NCI-H1694 (cell line): ENCODE measurements at regions not wholly inside any gene's neighbourhood (a gene's known extent, or its start where the extent isn't known, plus 50 kb on each side); places are given as distances from the start of the nearest gene placed in this dataset.
"Not testable (repeated sequence)": the region's sequence is repeated elsewhere in the genome, so short reads cannot be mapped to it uniquely, and the experiment has no call there.

ENCODE experiments used
- DNase-seq: peaks from one replicate; lab custom pipeline; 2025; lab: John Stamatoyannopoulos, UW

DNA sequence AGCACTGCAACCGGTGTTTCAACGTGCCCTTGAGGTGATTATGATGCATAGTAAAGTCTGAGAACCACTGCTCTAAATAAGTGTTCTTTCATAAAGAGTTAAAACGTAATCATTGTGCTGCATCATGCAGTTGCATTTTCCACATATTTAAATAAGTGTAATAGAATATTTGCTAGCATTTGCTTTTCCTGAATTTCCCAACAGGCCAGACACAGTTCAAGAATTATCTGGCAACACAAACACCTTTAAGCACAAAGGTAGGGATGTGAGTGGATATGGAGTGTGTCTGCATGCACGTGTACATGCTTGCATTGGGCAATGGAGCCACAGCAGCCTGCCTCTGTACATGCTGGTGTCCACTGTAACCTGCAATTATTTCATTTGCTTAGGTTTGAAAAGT, 193.6 kb upstream of the PIK3R1 start:
- DNase-seq, result no peak

DNA sequence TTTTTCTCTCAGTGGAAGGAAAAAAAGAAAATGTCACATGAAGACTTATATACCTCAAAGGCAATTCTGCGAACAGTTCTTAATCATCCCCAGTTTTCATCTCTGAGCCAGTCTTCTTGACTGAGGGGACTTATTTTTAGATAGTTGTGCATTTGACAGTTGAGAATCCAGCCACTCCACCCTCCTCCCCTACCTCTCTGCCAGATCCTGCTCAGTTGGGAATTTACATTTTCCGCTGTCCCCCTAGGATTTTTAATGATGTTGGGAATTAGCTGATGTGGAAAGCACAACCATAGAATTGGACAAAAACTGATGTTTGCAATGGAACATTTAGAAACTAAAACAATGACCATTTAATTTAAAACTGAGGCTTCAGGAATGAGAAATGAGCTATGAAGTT, 194.3 kb upstream of the PIK3R1 start:
- DNase-seq, result no peak

DNA sequence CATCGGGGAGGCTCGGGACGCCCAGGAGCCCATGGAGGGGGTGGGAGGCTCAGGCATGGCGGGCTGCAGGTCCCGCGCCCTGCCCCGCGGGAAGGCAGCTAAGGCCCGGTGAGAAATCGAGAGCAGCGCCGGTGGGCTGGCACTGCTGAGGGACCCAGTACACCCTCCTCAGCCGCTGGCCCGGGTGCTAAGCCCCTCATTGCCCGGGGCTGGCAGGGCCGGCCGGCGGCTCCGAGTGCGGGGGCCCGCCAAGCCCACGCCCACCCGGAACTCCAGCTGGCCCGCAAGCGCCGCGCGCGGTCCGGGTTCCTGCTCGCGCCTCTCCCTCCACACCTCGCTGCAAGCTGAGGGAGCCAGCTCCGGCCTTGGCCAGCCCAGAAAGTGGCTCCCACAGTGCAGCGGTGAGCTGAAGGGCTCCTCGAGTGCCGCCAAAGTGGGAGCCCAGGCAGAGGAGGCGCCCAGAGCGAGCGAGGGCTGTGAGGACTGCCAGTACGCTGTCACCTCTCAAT, 195.0 kb upstream of the PIK3R1 start:
- not testable (repeated sequence) for DNase-seq

DNA sequence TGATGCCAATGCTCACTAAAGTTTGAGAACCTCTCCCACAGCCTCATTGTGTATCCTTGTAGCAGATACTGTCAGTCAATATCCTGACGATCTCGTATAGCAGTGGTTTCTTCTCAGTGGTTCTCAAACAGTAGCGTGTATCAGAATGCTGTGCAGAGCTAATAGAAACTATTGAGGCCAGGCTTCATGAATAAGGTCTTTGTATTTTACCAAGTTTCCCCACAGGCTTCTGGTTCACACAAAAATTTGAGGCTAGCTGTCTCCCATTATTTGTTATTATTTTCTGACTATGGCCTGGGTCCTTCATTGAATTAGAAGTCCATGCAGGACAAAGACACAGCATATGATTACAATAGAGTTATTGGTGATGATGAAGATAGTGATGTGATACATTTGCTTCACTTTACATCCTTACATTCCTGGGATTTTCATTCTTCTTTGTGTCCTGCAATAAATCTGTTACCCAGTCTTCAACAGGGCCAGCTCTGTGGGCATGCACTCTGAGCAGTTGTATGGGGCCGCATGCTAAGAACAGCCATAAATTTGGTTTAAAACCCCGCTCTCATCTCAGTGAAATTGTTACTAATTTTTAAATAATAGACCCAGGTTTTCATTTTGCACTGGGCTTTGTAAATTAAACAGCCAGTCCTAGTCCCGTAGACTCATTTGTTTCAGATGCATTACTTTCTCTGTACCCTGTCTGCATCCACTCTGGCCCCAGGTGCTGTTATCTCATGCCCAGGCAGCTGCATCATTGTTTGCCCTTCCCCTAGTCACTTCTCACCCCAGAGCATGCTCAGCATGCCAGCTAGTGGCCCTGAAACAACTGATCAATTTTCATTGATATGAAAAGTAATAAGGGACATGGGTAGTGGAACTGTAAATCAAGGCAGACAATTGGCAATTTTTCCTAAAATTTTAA, 199.9 kb upstream of the PIK3R1 start:
- no peak for DNase-seq

DNA sequence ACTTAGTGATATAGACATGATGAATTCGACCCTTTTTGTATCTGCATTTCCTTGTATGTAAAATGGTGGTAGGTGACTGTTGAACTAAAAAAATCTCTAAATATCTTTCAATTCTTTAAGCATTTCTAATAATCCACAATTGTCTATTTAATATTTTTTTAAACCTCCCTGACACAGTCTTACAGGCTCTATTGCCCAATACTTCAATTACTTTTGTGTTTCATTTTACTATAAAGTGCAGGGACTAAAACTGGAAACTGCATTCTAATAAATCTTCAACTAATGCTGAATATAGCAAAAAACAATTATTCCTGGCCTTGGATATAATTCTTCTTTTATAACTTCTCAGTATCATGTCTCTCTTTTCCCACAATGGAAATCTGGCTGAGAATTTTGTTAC, 202.7 kb upstream of the PIK3R1 start:
- DNase-seq, result no peak

DNA sequence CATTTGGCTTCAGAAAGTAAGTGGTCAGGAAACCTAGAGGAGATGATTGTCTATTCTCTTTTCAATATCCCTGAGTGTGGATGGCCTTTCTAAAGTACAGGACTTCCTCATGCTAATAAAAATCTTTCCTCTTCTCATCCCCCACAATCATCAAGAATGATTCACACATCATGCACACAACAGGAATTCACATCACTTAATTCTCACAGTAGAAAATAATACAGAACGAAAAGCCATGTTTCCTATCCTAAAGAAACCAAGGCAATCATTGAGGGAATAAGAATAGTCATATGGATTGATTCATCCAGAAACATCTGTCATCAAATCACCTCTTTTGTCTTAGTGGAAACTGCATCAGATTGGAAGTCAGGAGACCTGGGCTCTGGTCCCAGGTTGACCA, 203.1 kb upstream of the PIK3R1 start:
- DNase-seq, result no peak

DNA sequence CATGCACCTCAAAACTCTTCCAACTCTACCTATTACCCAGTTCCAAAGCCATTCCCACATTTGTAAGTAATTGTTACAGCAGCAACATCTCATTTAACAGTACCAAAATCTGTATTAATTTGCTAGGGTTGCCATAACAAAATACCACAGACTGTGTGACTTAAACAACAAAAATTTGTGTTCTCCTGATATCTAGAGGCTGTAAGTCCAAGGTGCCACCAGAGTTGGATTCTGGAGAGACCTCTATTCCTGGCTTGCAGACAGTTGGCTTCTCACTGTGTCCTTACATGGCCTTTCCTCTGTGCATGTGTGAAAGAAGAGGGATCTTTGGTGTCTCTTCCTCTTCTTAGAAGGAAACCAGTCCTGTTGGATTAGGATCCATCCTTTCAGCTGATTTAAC, 203.8 kb upstream of the PIK3R1 start:
- no peak for DNase-seq

DNA sequence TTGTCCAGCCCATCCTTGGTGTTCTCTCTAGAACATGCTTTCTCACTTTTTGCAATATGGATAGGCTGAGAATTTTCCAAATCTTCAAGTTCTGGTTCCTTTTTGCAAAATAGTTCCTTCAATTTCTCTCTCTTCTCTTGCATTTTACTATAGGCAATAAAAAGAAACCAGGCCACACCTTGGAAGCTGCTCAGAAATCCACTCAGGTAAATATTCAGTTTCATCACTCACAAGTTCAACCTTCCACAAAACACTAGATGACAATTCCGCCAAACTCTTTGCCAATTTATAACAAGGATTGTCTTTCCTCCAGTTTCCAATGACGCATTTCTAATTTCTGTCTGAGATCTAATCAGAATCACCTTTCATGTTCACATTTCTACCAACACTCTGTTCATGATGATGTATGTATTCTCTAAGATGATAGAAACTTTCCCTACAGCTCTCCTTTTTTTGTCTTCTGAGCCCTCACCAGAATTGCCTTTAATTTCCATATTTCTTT, 204.2 kb upstream of the PIK3R1 start:
- DNase-seq, result no peak

DNA sequence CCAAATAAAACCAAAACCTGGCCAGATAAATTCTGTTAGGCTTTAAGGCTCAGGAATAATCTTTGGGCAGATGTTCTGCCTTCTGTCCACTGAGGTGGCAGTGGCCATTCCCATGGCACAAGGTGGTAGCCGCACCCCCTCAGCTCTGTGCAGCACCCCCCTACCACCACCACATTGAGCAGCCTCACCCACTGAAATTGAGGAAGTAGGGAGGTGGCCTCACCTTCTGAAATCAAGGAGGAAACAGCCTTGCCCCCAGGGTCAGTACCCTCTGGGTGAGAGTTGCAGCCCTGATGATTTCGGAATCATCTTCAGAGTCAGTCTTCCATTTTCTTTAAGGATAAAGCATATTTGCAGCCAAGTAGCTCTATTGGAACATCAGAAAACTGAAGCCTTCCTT, 204.8 kb upstream of the PIK3R1 start:
- DNase-seq, result no peak

DNA sequence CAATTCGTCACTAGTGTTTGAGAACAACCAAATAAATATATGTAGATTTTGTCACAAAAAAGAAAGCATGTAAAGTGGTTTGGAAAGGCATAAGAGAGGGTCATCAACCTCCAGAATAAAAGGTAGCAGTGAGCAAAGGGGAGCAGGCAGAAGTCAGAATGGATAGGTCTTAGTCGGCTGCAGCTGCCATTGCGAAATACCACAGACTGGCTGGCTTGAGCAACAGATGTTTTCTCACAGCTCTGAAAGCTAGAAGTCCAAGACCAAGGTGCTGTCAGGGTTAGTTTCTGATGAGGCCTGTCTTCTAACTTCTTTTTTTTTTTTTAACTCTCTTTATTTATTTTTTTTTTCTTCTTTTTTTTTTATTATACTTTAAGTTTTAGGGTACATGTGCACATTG, 208.1 kb upstream of the PIK3R1 start:
- no peak for DNase-seq

DNA sequence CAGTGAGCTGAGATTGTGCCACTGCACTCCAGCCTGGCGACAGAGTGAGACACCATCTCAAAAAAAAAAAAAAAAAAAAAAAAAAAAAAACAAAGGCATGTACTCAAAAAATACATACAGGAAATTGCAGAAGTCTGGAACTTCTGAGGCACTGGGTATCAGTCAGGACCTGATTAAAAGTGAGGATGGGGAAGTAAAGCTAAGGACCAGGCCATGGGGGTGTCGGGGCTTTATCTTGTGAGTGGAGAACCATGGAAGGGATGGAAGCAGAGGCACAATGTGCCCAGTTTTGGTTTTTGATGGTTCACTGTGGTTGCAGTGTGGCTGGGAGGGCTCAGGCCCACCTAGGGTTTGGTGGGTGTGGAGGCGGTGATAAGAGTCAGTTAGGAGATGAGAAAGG, 212.7 kb upstream of the PIK3R1 start:
- no peak for DNase-seq

DNA sequence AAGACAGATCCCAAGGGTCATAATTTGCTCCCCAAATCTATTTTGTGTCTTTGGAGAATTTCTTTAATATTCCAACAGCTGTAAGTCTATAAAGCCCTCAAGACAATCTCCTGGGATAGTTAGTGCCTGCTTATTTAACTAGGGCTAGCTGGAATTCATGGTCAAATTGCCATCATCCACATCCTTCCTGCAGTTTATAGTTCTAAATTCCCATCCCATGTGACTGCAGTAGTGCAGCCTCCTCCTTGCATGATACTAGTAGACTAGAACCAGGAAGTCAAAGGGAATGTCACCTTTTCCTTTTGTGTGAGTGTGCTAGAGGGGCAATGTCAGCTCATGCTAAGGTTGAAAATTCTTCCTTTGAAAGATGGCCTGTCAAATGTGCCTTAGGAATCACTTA, 214.8 kb upstream of the PIK3R1 start:
- DNase-seq, result no peak

DNA sequence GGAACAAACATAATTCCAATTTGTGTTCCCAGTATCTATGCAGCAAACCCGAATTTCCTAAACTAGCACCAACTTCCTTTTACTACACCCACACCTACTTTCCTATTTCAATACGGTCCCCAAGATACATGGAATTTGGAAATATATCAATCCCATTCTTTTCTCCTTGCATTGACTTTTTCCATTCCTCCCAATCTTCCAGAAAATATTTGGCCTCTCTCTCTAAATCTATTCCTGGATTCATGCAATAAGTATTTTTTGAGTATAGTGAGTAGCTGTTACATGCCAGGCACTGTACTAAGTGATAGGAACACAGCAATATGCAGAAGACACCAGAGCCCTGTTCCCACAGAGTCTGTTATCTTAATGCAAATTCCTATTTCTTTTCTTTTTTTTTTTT, 216.2 kb upstream of the PIK3R1 start:
- no peak for DNase-seq

DNA sequence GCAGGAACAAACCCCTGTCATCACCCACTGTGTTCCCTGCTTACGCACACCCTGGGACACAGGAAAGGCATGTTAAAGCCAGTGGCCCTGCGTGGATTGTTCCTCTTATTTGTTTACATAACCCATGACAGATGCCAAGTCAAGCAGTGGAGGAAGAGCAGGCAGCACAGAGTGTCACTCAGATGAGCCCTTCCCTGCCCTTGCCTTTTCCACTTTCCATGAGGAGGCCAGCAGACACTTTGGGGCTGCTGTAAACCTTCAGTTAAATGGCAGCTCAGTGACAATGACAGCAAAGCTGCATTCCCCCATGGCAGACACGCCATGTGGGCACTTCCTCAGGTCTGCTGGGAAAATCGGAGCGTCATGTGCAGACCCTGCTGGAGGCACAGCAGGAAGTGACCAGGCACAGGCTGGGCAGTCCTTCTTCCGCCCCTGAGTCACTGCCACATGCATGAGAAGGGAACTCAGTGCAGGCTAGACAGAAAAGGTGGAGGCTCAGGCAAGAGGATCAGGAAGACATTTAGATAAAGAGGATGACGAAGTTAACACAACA, 216.8 kb upstream of the PIK3R1 start:
- no peak for DNase-seq

DNA sequence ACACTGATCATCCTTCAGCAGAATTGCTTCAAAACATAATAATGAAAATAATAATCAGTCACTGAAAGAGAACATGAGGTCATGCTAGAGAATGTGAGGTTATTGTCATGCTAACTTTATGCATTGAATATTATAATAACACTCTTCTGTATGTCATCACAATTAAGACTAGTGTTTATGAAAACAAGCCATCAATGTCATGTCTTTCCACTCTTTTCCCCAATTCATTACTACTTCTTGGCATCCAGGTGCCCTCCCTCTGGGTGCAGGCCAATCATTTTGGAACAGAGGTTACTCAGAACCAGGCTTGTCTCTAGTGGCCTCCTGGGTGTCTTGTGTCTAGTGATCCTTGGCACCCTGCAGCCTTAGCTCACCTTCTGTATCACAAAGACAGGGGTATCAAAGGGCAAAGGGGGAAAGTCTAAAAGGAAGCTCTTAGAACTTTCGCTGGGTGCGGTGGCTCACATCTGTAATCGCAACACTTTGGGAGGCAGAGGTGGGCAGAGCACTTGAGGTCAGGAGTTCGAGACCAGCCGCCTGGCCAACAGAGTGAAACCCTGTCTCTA, 217.6 kb upstream of the PIK3R1 start:
- DNase-seq, result no peak

DNA sequence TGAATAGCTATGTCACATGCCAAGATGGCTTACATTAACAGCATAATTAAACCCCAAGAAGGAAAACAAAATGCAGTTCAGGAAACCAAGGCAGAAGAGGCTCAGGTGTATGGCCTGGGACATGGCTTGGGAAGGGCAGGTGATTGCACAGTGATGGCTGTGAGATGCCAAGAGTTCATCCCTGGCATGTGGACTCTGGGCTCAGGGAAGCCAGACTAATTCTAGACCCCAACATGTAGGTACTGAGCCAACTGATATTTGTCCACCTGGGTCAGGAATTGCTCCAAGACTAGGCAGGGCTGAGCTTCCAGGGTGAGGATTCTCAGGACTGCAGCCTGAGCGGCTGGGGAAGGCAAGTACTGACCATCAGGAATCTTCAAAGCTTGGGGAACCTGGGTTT, 218.4 kb upstream of the PIK3R1 start:
- DNase-seq, result no peak

DNA sequence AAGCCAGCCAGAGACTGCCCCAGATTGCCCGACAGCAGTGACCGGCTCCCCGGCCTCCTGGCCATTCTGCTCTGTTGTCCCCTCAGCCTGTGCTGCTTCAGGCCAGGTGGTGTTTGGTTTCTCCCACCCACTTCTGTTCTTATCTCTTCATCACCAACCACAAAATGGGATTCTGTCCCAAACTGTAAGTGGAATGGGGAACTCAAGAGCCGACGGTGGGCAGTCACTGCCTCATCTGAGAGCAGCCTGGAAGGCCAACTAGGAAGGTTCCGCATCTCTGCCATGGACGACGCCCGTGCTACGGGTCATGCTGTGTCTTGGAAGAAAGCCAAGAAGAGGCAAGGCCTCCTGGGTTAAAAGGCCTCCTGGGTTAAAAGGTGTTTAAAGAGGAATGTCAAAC, 219.0 kb upstream of the PIK3R1 start:
- no peak for DNase-seq

DNA sequence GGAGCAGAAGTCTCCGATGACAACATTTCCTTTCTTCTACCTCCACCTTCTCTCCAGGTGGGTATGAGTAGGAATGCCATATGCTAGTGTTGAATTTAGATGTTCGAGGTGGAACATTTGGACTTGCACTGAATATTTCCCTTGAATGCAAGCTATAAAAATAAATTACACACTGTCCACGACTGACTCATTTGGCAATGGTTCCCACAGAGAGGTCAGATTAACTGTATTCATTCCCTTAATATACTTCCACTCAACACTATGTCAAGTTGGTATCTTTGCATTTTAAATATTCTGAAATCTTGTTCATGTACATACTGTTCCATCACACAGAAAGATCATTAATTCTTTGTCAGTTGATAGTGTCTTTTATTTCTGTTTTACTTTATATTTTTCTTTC, 222.6 kb upstream of the PIK3R1 start:
- DNase-seq, result no peak

DNA sequence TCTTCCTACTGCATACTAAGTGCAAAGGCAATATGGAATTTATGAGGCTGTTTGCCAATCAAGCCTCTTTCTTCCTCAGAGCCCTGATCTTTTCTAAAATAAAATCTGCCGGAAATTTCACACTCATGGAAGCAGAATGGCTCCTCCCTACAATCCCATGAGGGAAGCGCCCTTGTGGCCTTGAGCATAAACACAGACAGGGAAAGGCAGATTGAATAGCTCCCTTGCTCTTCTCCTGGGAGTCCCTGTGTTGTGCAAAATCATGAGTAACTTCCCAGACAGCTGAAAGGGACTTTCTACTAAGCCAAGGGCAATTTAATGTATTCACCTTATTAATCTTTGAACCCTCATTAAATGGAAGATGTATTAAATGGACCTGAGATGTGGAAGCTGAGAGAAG, 226.1 kb upstream of the PIK3R1 start:
- no peak for DNase-seq

DNA sequence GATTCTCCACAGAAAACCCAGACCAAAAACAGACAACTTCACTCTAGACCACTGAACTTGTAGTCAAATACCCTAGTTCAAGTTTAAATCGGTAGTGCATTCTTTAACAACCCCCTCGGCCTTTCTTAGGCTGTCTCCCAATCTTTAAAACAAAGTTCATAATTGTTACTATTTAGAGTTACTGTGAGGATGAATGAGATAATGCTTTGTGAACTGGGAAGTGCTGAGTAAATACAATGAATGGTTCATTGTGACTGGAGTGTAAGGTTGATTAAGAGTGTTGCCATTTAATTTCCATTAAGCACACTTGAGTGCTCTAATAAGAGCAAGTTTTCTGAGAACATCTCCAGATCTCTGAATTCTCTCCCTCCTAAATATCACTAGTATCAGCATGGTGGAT, 228.8 kb upstream of the PIK3R1 start:
- no peak for DNase-seq

DNA sequence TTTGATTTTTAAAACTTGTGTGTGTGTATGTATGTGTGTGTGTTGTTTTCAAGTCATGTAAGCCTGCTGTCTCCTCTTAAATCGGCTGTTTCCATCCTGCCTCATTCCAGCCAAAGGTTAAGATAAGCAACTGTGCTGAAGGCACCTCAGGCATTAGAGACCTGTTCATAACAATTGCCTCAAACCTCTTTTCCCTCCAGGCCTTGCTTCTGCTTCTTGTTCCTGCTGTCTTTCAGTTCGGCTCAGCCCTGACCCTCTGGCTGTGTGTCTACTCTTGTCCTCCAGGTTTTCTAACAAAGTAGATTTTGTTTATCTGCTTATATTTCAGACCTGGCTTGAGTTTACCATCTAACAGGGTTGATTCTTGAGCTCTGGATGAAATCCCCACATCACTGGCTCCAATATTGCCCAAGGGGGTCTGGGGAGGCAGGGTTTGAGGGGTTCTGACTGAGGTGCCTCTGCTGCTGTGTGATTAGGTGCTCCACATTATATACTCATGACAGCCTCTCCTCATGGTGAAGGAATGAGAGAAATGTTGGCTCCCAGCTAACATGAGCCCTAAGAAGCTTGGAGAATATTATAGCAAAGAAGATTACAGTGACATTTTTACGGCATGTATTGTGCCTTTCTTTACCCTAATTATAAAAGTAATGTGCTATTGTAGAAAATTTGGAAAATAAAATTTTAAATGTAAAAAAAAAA, 229.7 kb upstream of the PIK3R1 start:
- no peak for DNase-seq

DNA sequence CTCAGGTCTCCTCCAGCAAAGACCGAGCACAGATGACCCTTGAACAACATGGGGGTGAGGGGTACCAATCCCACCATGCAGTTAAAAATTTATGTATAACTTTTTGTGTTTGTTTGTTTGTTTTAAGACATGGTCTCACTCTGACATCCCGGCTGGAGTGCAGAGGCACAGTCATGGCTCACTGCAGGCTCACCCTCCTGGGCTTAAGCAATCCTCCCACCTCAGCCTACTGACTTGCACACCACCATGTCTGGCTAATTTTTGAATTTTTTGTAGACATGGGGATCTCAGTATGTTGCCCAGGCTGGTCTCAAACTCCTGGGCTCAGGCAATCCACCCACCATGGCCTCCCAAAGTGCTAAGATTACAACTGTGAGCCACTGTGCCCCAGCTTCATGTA, 231.0 kb upstream of the PIK3R1 start:
- DNase-seq, result no peak
